ENCODE measurements at regions not wholly inside any gene's neighbourhood (a gene's known extent, or its start where the extent isn't known, plus 50 kb on each side); places are given as distances from the start of the nearest gene placed in this dataset.

DNA sequence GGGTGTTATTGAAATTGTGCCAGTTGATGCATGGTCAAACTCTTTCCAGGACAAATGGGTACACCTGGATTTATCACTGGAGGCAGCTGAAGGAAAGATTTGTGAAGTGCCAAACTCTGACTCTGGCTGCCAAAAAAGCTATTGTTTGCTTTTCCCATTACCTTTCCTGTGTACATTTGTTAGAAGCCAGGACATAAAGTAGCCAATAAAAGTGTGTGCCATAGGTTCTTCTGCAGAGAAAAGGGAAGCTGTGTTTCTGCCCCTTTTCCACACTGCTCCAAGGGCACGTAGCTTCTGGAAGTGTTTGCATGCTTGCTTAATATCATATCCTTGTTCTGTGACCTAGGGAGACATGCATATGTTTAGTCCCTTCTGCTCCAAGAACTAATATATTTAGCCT lies 1114.4 kb downstream of the SLC16A7 start:
- TF ChIP-seq EP300 (IDR thresholded peaks at IDR 0.05; ENCODE audit: low read length) (no peak), ZNF175 (CRISPR knock-in tag; IDR thresholded peaks at IDR 0.05; ENCODE audit: low read depth) (no peak), SRSF1 (IDR thresholded peaks at IDR 0.05; ENCODE audit: low read depth, low read length) (no peak), MEF2A (IDR thresholded peaks at IDR 0.05; ENCODE audit: control insufficient read depth, low read depth, low read length) (no peak), WHSC1 (IDR thresholded peaks at IDR 0.05; ENCODE audit: low read length) (no peak), EGR1 (conservative IDR thresholded peaks at IDR 0.05) (no peak), FOSL1 (tag; conservative IDR thresholded peaks at IDR 0.05) (no peak), U2AF2 (optimal IDR thresholded peaks at IDR 0.05; ENCODE audit: low read depth, low read length) (no peak), MAFK (IDR thresholded peaks at IDR 0.05; ENCODE audit: low read length) (no peak), ETV6 (IDR thresholded peaks at IDR 0.05; ENCODE audit: borderline replicate concordance in 1 of 2, low read depth in 2 of 2, low read length in 1 of 2) (no peak), ETV6 (CRISPR knock-in tag; IDR thresholded peaks at IDR 0.05; ENCODE audit: borderline replicate concordance) (no peak), SRF (CRISPR knock-in tag; IDR thresholded peaks at IDR 0.05) (no peak)
- TF ChIP-seq, protein P1, sequence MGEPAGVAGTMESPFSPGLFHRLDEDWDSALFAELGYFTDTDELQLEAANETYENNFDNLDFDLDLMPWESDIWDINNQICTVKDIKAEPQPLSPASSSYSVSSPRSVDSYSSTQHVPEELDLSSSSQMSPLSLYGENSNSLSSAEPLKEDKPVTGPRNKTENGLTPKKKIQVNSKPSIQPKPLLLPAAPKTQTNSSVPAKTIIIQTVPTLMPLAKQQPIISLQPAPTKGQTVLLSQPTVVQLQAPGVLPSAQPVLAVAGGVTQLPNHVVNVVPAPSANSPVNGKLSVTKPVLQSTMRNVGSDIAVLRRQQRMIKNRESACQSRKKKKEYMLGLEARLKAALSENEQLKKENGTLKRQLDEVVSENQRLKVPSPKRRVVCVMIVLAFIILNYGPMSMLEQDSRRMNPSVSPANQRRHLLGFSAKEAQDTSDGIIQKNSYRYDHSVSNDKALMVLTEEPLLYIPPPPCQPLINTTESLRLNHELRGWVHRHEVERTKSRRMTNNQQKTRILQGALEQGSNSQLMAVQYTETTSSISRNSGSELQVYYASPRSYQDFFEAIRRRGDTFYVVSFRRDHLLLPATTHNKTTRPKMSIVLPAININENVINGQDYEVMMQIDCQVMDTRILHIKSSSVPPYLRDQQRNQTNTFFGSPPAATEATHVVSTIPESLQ (CRISPR knock-in tag; IDR thresholded peaks at IDR 0.05): no peak
- TF ChIP-seq, protein P2, sequence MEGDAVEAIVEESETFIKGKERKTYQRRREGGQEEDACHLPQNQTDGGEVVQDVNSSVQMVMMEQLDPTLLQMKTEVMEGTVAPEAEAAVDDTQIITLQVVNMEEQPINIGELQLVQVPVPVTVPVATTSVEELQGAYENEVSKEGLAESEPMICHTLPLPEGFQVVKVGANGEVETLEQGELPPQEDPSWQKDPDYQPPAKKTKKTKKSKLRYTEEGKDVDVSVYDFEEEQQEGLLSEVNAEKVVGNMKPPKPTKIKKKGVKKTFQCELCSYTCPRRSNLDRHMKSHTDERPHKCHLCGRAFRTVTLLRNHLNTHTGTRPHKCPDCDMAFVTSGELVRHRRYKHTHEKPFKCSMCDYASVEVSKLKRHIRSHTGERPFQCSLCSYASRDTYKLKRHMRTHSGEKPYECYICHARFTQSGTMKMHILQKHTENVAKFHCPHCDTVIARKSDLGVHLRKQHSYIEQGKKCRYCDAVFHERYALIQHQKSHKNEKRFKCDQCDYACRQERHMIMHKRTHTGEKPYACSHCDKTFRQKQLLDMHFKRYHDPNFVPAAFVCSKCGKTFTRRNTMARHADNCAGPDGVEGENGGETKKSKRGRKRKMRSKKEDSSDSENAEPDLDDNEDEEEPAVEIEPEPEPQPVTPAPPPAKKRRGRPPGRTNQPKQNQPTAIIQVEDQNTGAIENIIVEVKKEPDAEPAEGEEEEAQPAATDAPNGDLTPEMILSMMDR (IDR thresholded peaks at IDR 0.05 in 2 of 3, conservative IDR thresholded peaks at IDR 0.05 in 1 of 3; ENCODE audit: insufficient read depth in 2 of 3, low read depth in 1 of 3, low read length in 3 of 3): no peak

Data from K562 (cell line).